WTC11 (cell line): ENCODE measurements at regions not wholly inside any gene's neighbourhood (a gene's known extent, or its start where the extent isn't known, plus 50 kb on each side); places are given as distances from the start of the nearest gene placed in this dataset.

Experiments used
- ATAC-seq: fragments of 200-7000 bp; cut with Tn5 transposase; 2 replicates; pipeline ENCODE4 v1.10.0; 2021; ENCODE audit warnings: mild to moderate bottlenecking, moderate library complexity
- CTCF ChIA-PET: fragments of 300-600 bp; sonication (Branson Sonifier 250); formaldehyde crosslinking; loops from one replicate; lab custom pipeline; 2021; ENCODE audit warnings: antibody characterized with exemption; lab: Charles Lee
- POLR2A ChIA-PET: fragments of 350-600 bp; sonication (Branson Sonifier 250); formaldehyde crosslinking; loops from one replicate; lab custom pipeline; 2021; ENCODE audit warnings: antibody characterized with exemption; lab: Charles Lee
- DNase-seq: peaks from one replicate; pipeline ENCODE4 v3.0.0; 2021; ENCODE audit warnings: low spot score
- H3K27ac Mint-ChIP-seq: 2 replicates; pipeline ENCODE4 v1.8.0; 2021; ENCODE audit warnings: mixed read lengths
- H3K27me3 Mint-ChIP-seq: 2 replicates; pipeline ENCODE4 v1.8.0; 2021; ENCODE audit warnings: low read depth, mild to moderate bottlenecking, moderate library complexity, mixed read lengths
- H3K36me3 Mint-ChIP-seq: 2 replicates; pipeline ENCODE4 v1.8.0; 2021; ENCODE audit warnings: mixed read lengths
- H3K4me1 Mint-ChIP-seq: 2 replicates; pipeline ENCODE4 v1.8.0; 2022; ENCODE audit warnings: mixed read lengths
- H3K4me3 Mint-ChIP-seq: 2 replicates; pipeline ENCODE4 v1.8.0; 2021; ENCODE audit warnings: mild to moderate bottlenecking, moderate library complexity, mixed read lengths
- H3K9me3 Mint-ChIP-seq: 2 replicates; pipeline ENCODE4 v1.8.0; 2021; ENCODE audit warnings: mixed read lengths
- AR ChIP-seq: fragments of 250-450 bp; sonication (Bioruptor Pico); IDR thresholded peaks from 2 replicates; pipeline ENCODE4 v1.9.0; 2021; ENCODE audit warnings: mild to moderate bottlenecking
- ATF1 ChIP-seq: sonication (generic); formaldehyde crosslinking; IDR thresholded peaks from 2 replicates; pipeline ENCODE4 v1.8.1; 2023; ENCODE audit warnings: mild to moderate bottlenecking, moderate library complexity, missing genetic modification reagents
- ATF3 ChIP-seq: sonication (generic); formaldehyde crosslinking; conservative IDR thresholded peaks from 2 replicates; pipeline ENCODE4 v1.8.1; 2022; ENCODE audit warnings: mild to moderate bottlenecking, missing genetic modification reagents
- ATF6 ChIP-seq: sonication (generic); formaldehyde crosslinking; IDR thresholded peaks from 2 replicates; pipeline ENCODE4 v1.8.1; 2023; ENCODE audit warnings: mild to moderate bottlenecking, missing genetic modification reagents
- CBFB ChIP-seq: sonication (generic); formaldehyde crosslinking; IDR thresholded peaks from 2 replicates; pipeline ENCODE4 v1.8.1; 2022; ENCODE audit warnings: mild to moderate bottlenecking, low read depth, missing genetic modification reagents
- CREM ChIP-seq: sonication (generic); formaldehyde crosslinking; IDR thresholded peaks from 2 replicates; pipeline ENCODE4 v1.8.1; 2022; ENCODE audit warnings: mild to moderate bottlenecking, missing genetic modification reagents, moderate library complexity
- CTCF ChIP-seq: fragments of 200-600 bp; IDR thresholded peaks from 2 replicates; pipeline ENCODE4 v1.8.0; 2022; ENCODE audit warnings: antibody characterized with exemption
- E2F4 ChIP-seq: sonication (generic); formaldehyde crosslinking; IDR thresholded peaks from 2 replicates; pipeline ENCODE4 v1.8.1; 2022; ENCODE audit warnings: low read depth, mild to moderate bottlenecking, moderate library complexity, missing genetic modification reagents, borderline replicate concordance
- FOXP4 ChIP-seq: sonication (generic); formaldehyde crosslinking; IDR thresholded peaks from 2 replicates; pipeline ENCODE4 v1.8.0; 2022; ENCODE audit warnings: mild to moderate bottlenecking, missing genetic modification reagents
- JUN ChIP-seq: sonication (generic); formaldehyde crosslinking; IDR thresholded peaks from 2 replicates; pipeline ENCODE4 v1.8.0; 2023; ENCODE audit warnings: mild to moderate bottlenecking, missing genetic modification reagents
- MAX ChIP-seq: sonication (generic); formaldehyde crosslinking; IDR thresholded peaks from 2 replicates; pipeline ENCODE4 v1.8.0; 2022; ENCODE audit warnings: mild to moderate bottlenecking, missing genetic modification reagents
- NFE2L1 ChIP-seq: sonication (generic); formaldehyde crosslinking; IDR thresholded peaks from 2 replicates; pipeline ENCODE4 v1.8.1; 2023; ENCODE audit warnings: missing genetic modification reagents
- SMAD4 ChIP-seq: sonication (generic); formaldehyde crosslinking; IDR thresholded peaks from 2 replicates; pipeline ENCODE4 v1.8.0; 2022; ENCODE audit warnings: mild to moderate bottlenecking, missing genetic modification reagents
- SOX15 ChIP-seq: fragments of 250-450 bp; sonication (Bioruptor Pico); IDR thresholded peaks from 2 replicates; pipeline ENCODE4 v1.9.0; 2021; ENCODE audit warnings: mild to moderate bottlenecking
- USF2 ChIP-seq: sonication (generic); formaldehyde crosslinking; IDR thresholded peaks from 2 replicates; pipeline ENCODE4 v1.8.1; 2023; ENCODE audit warnings: mild to moderate bottlenecking, missing genetic modification reagents, moderate library complexity
- ZBTB21 ChIP-seq: sonication (generic); formaldehyde crosslinking; IDR thresholded peaks from 2 replicates; pipeline ENCODE4 v1.8.1; 2023; ENCODE audit warnings: mild to moderate bottlenecking, missing genetic modification reagents, borderline replicate concordance
- ZMAT4 ChIP-seq: fragments of 250-450 bp; sonication (Bioruptor Pico); IDR thresholded peaks from 2 replicates; pipeline ENCODE4 v1.9.0; 2021; ENCODE audit warnings: mild to moderate bottlenecking
- ZNF138 ChIP-seq: sonication (generic); formaldehyde crosslinking; conservative IDR thresholded peaks from 2 replicates; pipeline ENCODE4 v1.8.1; 2022; ENCODE audit warnings: mild to moderate bottlenecking, moderate library complexity, missing genetic modification reagents
- ZNF232 ChIP-seq: sonication (generic); formaldehyde crosslinking; IDR thresholded peaks from 2 replicates; pipeline ENCODE4 v1.8.0; 2022; ENCODE audit warnings: mild to moderate bottlenecking, missing genetic modification reagents
- ZNF416 ChIP-seq: fragments of 250-450 bp; sonication (Bioruptor Pico); IDR thresholded peaks from 2 replicates; pipeline ENCODE4 v1.9.0; 2021; ENCODE audit warnings: mild to moderate bottlenecking, inconsistent platforms

- DNase-seq (no peak), ATAC-seq (no peak)
- CTCF ChIA-PET, result interaction anchor here (1.0 kb wide), 1 partner anchor 108 kb away, joined by 3 read pairs; no protein-coding TSS in a partner anchor
- H3K27ac Mint-ChIP-seq, result no peak overlapping the region
- no peak overlapping the region for H3K4me3 Mint-ChIP-seq
- no peaks in the 10 kb centered on the region for H3K36me3 Mint-ChIP-seq
- TF ChIP-seq ATF3 (CRISPR knock-in tag) (no peak), AR (no peak), ZNF138 (no peak), ATF6 (no peak), JUN (CRISPR knock-in tag) (no peak), ATF1 (CRISPR knock-in tag) (no peak), CTCF (no peak), ZBTB21 (CRISPR knock-in tag) (no peak), ZNF416 (CRISPR knock-in tag) (no peak), MAX (CRISPR knock-in tag) (no peak), CBFB (CRISPR knock-in tag) (no peak), SOX15 (no peak), ZNF232 (CRISPR knock-in tag) (no peak), E2F4 (no peak), SMAD4 (CRISPR knock-in tag) (no peak), CREM (CRISPR knock-in tag) (no peak), USF2 (no peak), ZMAT4 (CRISPR knock-in tag) (no peak), NFE2L1 (no peak), FOXP4 (CRISPR knock-in tag) (no peak)
- POLR2A ChIA-PET, result no interaction called here
- no peaks in the 10 kb centered on the region for H3K4me1 Mint-ChIP-seq
- no peaks in the 10 kb centered on the region for H3K27me3 Mint-ChIP-seq
- H3K9me3 Mint-ChIP-seq, result peaks cover 5% of the 10 kb centered on the region
Measured at GRCh38 chr14:87638196-87638595, 354.8 kb downstream of the GALC start.
